ENCODE measurements at regions not wholly inside any gene's neighbourhood (a gene's known extent, or its start where the extent isn't known, plus 50 kb on each side); places are given as distances from the start of the nearest gene placed in this dataset.

DNA sequence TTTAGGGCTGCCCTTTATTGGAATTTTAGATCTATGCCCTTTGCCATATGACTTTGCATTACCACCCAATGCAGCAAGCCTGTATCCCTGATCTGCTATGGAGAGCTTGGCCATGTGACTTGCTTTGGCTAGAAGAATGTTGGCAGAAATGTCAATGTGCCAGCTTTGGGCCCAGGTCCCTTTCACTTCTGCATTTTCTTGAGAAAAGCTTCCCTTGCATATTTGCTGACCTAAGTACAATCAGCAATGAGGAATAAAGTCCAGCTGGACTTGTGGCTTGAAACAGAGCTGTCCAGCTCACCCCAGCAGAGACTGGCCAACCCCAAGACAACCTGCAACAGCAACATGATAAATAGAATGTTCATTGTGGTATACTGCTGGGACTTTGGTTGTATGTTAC is 135.9 kb downstream of the PAH start:
- H3K4me3 ChIP-seq (ENCODE audit: low read length), result no peak overlapping the region
- no peaks in the 10 kb centered on the region for H3K4me1 ChIP-seq (ENCODE audit: control insufficient read depth, insufficient read depth, low read length)
- no peak for DNase-seq (ENCODE audit: low read depth, low spot score)
- no peaks in the 10 kb centered on the region for H3K36me3 ChIP-seq (ENCODE audit: control insufficient read depth, insufficient read depth, low read length)
- no peak overlapping the region for H3K27ac ChIP-seq (ENCODE audit: low read length)
- no peaks in the 10 kb centered on the region for H3K27me3 ChIP-seq (ENCODE audit: control insufficient read depth, insufficient read depth, low read length)
- H3K9me3 ChIP-seq (ENCODE audit: control insufficient read depth, insufficient read depth, low read length), result no peaks in the 10 kb centered on the region

- no peak overlapping the region for H3K27ac ChIP-seq (ENCODE audit: low read length)
- no CpG with 5 or more reads among the region's 2 CpGs for WGBS (ENCODE audit: insufficient coverage, insufficient read length)
- no peak for DNase-seq (ENCODE audit: low read depth, low spot score)
- no peaks in the 10 kb centered on the region for H3K4me1 ChIP-seq (ENCODE audit: control insufficient read depth, insufficient read depth, low read length)
- H3K27me3 ChIP-seq (ENCODE audit: control insufficient read depth, insufficient read depth, low read length), result no peaks in the 10 kb centered on the region
- no peaks in the 10 kb centered on the region for H3K36me3 ChIP-seq (ENCODE audit: control insufficient read depth, insufficient read depth, low read length)
- no peak overlapping the region for H3K4me3 ChIP-seq (ENCODE audit: low read length)
- H3K9me3 ChIP-seq (ENCODE audit: control insufficient read depth, insufficient read depth, low read length), result no peaks in the 10 kb centered on the region
Observed at GRCh38 chr12:102776041-102776440, 141.0 kb downstream of the PAH start.

DNA sequence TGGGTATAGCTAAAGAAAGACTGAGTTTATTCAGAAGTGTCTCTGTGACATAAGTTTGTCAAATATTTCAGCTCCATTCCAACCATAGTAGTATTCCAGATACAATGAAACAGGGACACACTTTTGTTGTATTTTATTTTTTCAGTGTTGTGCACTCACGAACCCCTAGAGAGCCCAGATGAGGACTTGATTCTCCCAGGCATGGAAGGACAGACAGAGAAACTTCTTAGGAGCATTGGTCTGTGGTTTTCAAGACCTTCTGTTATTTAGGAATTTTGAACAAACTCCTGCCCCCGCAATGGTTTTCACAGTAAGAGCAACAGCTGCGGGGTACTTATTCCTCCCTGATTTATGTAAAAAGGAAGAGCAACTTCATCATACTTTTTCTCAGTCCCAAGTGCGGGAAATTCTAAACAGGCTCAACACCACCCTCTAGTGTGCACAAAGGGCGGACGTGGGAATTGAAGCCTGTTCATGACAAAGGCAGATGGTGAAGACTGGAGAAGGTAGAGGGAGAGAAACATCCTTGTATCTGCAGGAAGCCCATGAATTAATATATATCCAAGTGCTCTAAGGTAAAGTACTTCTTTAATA is 147.6 kb downstream of the PAH start:
- peak; percentile 52 for DNase-seq (ENCODE audit: low read depth, low spot score)
- Histone ChIP-seq H3K4me1 (ENCODE audit: control insufficient read depth, insufficient read depth, low read length) (no peaks in the 10 kb centered on the region), H3K9me3 (ENCODE audit: control insufficient read depth, insufficient read depth, low read length) (no peaks in the 10 kb centered on the region), H3K36me3 (ENCODE audit: control insufficient read depth, insufficient read depth, low read length) (no peaks in the 10 kb centered on the region), H3K4me3 (ENCODE audit: low read length) (no peak overlapping the region), H3K27me3 (ENCODE audit: control insufficient read depth, insufficient read depth, low read length) (no peaks in the 10 kb centered on the region), H3K27ac (ENCODE audit: low read length) (no peak overlapping the region)
- no CpG with 5 or more reads among the region's 6 CpGs for WGBS (ENCODE audit: insufficient coverage, insufficient read length)

DNA sequence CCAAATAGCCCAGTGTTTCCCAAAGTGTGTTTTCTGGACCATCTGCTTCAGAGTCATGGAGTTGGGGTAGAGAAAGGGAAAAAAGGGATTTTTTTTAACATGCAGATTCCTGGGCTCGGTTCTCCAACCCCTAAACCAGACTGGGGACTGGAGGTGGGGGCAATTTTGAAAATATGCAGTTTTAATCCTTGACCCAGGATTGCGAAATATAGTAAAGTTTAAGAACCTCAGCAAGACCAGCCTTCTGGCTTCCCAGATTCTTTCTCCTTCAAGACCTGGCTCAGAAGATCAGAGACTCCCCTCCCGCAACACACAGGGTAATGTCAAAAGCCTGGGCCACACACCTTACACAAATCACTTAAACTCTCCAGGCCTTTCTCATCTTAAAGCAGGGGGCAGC is 150.1 kb downstream of the PAH start:
- WGBS (ENCODE audit: insufficient coverage, insufficient read length), result no CpG with 5 or more reads among the region's 3 CpGs
- no peak for DNase-seq (ENCODE audit: low read depth, low spot score)
- no peak overlapping the region for H3K27ac ChIP-seq (ENCODE audit: low read length)

GRCh38 chr12:102765736-102766135 is 151.3 kb downstream of the PAH start:
- H3K36me3 ChIP-seq (ENCODE audit: control insufficient read depth, insufficient read depth, low read length), result no peaks in the 10 kb centered on the region
- H3K27me3 ChIP-seq (ENCODE audit: control insufficient read depth, insufficient read depth, low read length), result no peaks in the 10 kb centered on the region
- H3K27ac ChIP-seq (ENCODE audit: low read length), result no peak overlapping the region
- DNase-seq (ENCODE audit: low read depth, low spot score), result no peak
- H3K4me1 ChIP-seq (ENCODE audit: control insufficient read depth, insufficient read depth, low read length), result no peaks in the 10 kb centered on the region
- WGBS (ENCODE audit: insufficient coverage, insufficient read length), result no CpG with 5 or more reads among the region's 7 CpGs
- no peaks in the 10 kb centered on the region for H3K9me3 ChIP-seq (ENCODE audit: control insufficient read depth, insufficient read depth, low read length)
- H3K4me3 ChIP-seq (ENCODE audit: low read length), result no peak overlapping the region

More for the DNA sequence above, 150.1 kb downstream of the PAH start:
- H3K27me3 ChIP-seq (ENCODE audit: control insufficient read depth, insufficient read depth, low read length), result no peaks in the 10 kb centered on the region
- H3K4me3 ChIP-seq (ENCODE audit: low read length), result no peak overlapping the region
- H3K4me1 ChIP-seq (ENCODE audit: control insufficient read depth, insufficient read depth, low read length), result no peaks in the 10 kb centered on the region
- no peaks in the 10 kb centered on the region for H3K9me3 ChIP-seq (ENCODE audit: control insufficient read depth, insufficient read depth, low read length)
- no peaks in the 10 kb centered on the region for H3K36me3 ChIP-seq (ENCODE audit: control insufficient read depth, insufficient read depth, low read length)

- Histone ChIP-seq H3K27me3 (ENCODE audit: control insufficient read depth, insufficient read depth, low read length) (no peaks in the 10 kb centered on the region), H3K27ac (ENCODE audit: low read length) (no peak overlapping the region), H3K4me1 (ENCODE audit: control insufficient read depth, insufficient read depth, low read length) (no peaks in the 10 kb centered on the region), H3K36me3 (ENCODE audit: control insufficient read depth, insufficient read depth, low read length) (no peaks in the 10 kb centered on the region), H3K4me3 (ENCODE audit: low read length) (no peak overlapping the region), H3K9me3 (ENCODE audit: control insufficient read depth, insufficient read depth, low read length) (no peaks in the 10 kb centered on the region)
- no peak for DNase-seq (ENCODE audit: low read depth, low spot score)
- WGBS (ENCODE audit: insufficient coverage, insufficient read length), result no CpG with 5 or more reads among the region's 1 CpG
Observed at GRCh38 chr12:102763471-102763870, 153.6 kb downstream of the PAH start.

DNA sequence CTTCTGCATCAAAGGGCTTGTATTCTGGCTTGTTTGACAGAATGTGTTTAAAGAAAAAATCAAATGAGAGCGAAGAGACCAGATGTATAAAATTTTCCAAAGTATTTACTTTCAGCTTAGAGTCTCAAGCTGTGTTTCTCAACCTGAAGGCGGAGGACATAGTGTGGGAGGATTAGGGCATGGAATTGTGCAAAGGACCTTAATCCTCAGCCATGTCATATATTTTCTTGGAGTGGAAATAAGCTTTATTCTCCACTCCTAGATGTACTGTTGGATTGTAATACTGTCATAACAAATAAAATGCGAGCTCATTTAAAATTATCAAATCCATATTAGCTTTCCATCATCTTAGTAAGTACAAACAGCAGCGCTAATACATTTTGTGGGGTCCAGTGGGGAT is 154.0 kb downstream of the PAH start:
- Histone ChIP-seq H3K27me3 (ENCODE audit: control insufficient read depth, insufficient read depth, low read length) (no peaks in the 10 kb centered on the region), H3K36me3 (ENCODE audit: control insufficient read depth, insufficient read depth, low read length) (no peaks in the 10 kb centered on the region), H3K4me3 (ENCODE audit: low read length) (no peak overlapping the region), H3K4me1 (ENCODE audit: control insufficient read depth, insufficient read depth, low read length) (no peaks in the 10 kb centered on the region), H3K9me3 (ENCODE audit: control insufficient read depth, insufficient read depth, low read length) (no peaks in the 10 kb centered on the region), H3K27ac (ENCODE audit: low read length) (no peak overlapping the region)
- DNase-seq (ENCODE audit: low read depth, low spot score), result no peak
- WGBS (ENCODE audit: insufficient coverage, insufficient read length), result no CpG with 5 or more reads among the region's 4 CpGs

GRCh38 chr12:102760322-102760721 is 156.7 kb downstream of the PAH start:
- H3K4me3 ChIP-seq (ENCODE audit: low read length), result no peak overlapping the region
- H3K4me1 ChIP-seq (ENCODE audit: control insufficient read depth, insufficient read depth, low read length), result no peaks in the 10 kb centered on the region
- no peak overlapping the region for H3K27ac ChIP-seq (ENCODE audit: low read length)
- H3K27me3 ChIP-seq (ENCODE audit: control insufficient read depth, insufficient read depth, low read length), result no peaks in the 10 kb centered on the region
- no peaks in the 10 kb centered on the region for H3K36me3 ChIP-seq (ENCODE audit: control insufficient read depth, insufficient read depth, low read length)
- WGBS (ENCODE audit: insufficient coverage, insufficient read length), result no CpG with 5 or more reads among the region's 2 CpGs
- no peak for DNase-seq (ENCODE audit: low read depth, low spot score)
- H3K9me3 ChIP-seq (ENCODE audit: control insufficient read depth, insufficient read depth, low read length), result no peaks in the 10 kb centered on the region

- no CpG with 5 or more reads among the region's 2 CpGs for WGBS (ENCODE audit: insufficient coverage, insufficient read length)
- DNase-seq (ENCODE audit: low read depth, low spot score), result no peak
- H3K9me3 ChIP-seq (ENCODE audit: control insufficient read depth, insufficient read depth, low read length), result no peaks in the 10 kb centered on the region
- H3K27ac ChIP-seq (ENCODE audit: low read length), result no peak overlapping the region
- H3K27me3 ChIP-seq (ENCODE audit: control insufficient read depth, insufficient read depth, low read length), result no peaks in the 10 kb centered on the region
- H3K4me3 ChIP-seq (ENCODE audit: low read length), result no peak overlapping the region
- H3K4me1 ChIP-seq (ENCODE audit: control insufficient read depth, insufficient read depth, low read length), result no peaks in the 10 kb centered on the region
- H3K36me3 ChIP-seq (ENCODE audit: control insufficient read depth, insufficient read depth, low read length), result no peaks in the 10 kb centered on the region
Observed at GRCh38 chr12:102759466-102759865, 157.6 kb downstream of the PAH start.

DNA sequence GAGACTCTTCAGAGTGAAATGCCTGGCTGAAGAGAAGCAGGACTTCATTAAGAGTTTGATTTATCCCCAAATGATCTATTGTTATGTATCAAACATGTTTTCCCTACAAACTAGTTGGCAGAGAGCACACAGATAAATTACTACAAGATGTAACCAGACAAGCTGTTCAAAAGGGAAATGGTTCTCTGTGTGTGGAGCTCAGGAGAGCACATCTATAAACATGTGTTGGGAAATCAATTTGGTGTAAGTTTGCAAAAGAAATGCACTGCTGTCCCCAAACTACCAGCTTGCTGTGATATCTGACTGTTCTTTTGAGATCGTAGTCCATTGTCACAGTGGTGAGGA is 159.2 kb downstream of the PAH start:
- no peak for DNase-seq (ENCODE audit: low read depth, low spot score)
- WGBS (ENCODE audit: insufficient coverage, insufficient read length), result no CpG with 5 or more reads among the region's 1 CpG
- H3K9me3 ChIP-seq (ENCODE audit: control insufficient read depth, insufficient read depth, low read length), result no peaks in the 10 kb centered on the region
- no peaks in the 10 kb centered on the region for H3K27me3 ChIP-seq (ENCODE audit: control insufficient read depth, insufficient read depth, low read length)
- no peak overlapping the region for H3K27ac ChIP-seq (ENCODE audit: low read length)
- H3K36me3 ChIP-seq (ENCODE audit: control insufficient read depth, insufficient read depth, low read length), result no peaks in the 10 kb centered on the region
- H3K4me1 ChIP-seq (ENCODE audit: control insufficient read depth, insufficient read depth, low read length), result no peaks in the 10 kb centered on the region
- no peak overlapping the region for H3K4me3 ChIP-seq (ENCODE audit: low read length)

- no peak overlapping the region for H3K4me3 ChIP-seq (ENCODE audit: low read length)
- DNase-seq (ENCODE audit: low read depth, low spot score), result no peak
- WGBS (ENCODE audit: insufficient coverage, insufficient read length), result 100% methylated on average over 1 of the region's 8 CpGs
Observed at GRCh38 chr12:102757154-102757881, 159.7 kb downstream of the PAH start.

More at GRCh38 chr12:102757154-102757881, 159.7 kb downstream of the PAH start:
- no peaks in the 10 kb centered on the region for H3K4me1 ChIP-seq (ENCODE audit: control insufficient read depth, insufficient read depth, low read length)
- no peaks in the 10 kb centered on the region for H3K36me3 ChIP-seq (ENCODE audit: control insufficient read depth, insufficient read depth, low read length)
- no peak overlapping the region for H3K27ac ChIP-seq (ENCODE audit: low read length)
- no peaks in the 10 kb centered on the region for H3K27me3 ChIP-seq (ENCODE audit: control insufficient read depth, insufficient read depth, low read length)
- no peaks in the 10 kb centered on the region for H3K9me3 ChIP-seq (ENCODE audit: control insufficient read depth, insufficient read depth, low read length)
